H1 (cell line): ENCODE measurements at regions not wholly inside any gene's neighbourhood (a gene's known extent, or its start where the extent isn't known, plus 50 kb on each side); places are given as distances from the start of the nearest gene placed in this dataset.

Experiments used
- CTBP2 ChIP-seq: IDR thresholded peaks from 2 replicates; pipeline ENCODE4 v1.7.0; 2011; ENCODE audit warnings: borderline replicate concordance, mild to moderate bottlenecking, moderate library complexity, mixed read lengths, low read length; ENCODE audit not compliant: insufficient read depth, insufficient read length
- JUND ChIP-seq: IDR thresholded peaks from 2 replicates; pipeline ENCODE4 v1.6.1; 2011; ENCODE audit warnings: mild to moderate bottlenecking, improper control_type of control experiment, low read length
- MAFK ChIP-seq: IDR thresholded peaks from 2 replicates; pipeline ENCODE4 v1.6.1; 2012; ENCODE audit warnings: low read depth, mild to moderate bottlenecking, improper control_type of control experiment, low read length
- NRF1 ChIP-seq: IDR thresholded peaks from 2 replicates; pipeline ENCODE4 v1.6.1; 2011; ENCODE audit warnings: mild to moderate bottlenecking, low read depth, low read length, improper control_type of control experiment
- RXRA ChIP-seq: IDR thresholded peaks from 2 replicates; pipeline ENCODE4 v1.6.1; 2011; ENCODE audit warnings: low read depth, mild to moderate bottlenecking, low read length, moderate library complexity; ENCODE audit not compliant: insufficient read depth

- TF ChIP-seq RXRA (no peak), CTBP2 (no peak), MAFK (no peak), NRF1 (no peak), JUND (no peak)
- TF ChIP-seq, all 59 proteins: peak for 0
Measured at GRCh38 chr1:235058695-235059094, 69.9 kb downstream of the TOMM20 start (continued).
